ENCODE measurements at regions not wholly inside any gene's neighbourhood (a gene's known extent, or its start where the extent isn't known, plus 50 kb on each side); places are given as distances from the start of the nearest gene placed in this dataset.
"Not testable (repeated sequence)": the region's sequence is repeated elsewhere in the genome, so short reads cannot be mapped to it uniquely, and the experiment has no call there.

DNA sequence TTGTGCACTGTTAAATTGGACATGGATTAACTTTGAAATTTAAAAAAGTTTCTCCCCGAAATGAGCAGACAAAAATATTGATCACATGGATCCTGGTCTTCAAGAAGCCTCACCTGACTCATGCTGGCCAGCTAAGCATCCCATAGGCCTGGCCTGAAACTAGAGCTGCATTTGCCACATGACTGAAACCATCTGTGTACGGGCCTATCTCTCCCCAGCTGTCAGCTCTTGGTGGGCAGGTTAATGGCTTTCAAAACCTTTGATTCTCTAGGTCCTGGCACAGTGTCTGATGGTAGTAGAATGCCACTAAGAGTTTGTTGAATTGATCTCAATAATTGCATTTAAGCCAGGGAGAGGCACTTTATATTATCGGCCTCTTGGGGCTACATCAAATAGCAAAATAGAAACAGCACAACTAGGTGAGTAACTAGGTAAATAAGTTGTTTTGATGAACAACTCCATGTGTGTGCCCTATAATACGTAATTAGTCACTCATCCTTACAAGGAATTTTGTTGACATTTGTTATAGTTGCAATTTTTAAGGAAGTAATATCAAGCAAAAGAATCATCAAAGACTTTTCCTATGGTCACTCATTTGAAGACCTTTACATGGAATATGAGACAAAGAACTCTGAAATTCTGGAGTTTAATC lies 251.1 kb downstream of the SP3 start:
- FAIRE-seq (no peak), DNase-seq (ENCODE audit: insufficient read length) (no peak)
- TF ChIP-seq POLR2A (IDR thresholded peaks at IDR 0.05; ENCODE audit: low read depth, low read length), result no peak
- no peak for TF ChIP-seq TAF1 (IDR thresholded peaks at IDR 0.05; ENCODE audit: borderline replicate concordance, low read depth, low read length)
- no peak for TF ChIP-seq POLR2AphosphoS5 (IDR thresholded peaks at IDR 0.05; ENCODE audit: low read depth, low read length)

DNA sequence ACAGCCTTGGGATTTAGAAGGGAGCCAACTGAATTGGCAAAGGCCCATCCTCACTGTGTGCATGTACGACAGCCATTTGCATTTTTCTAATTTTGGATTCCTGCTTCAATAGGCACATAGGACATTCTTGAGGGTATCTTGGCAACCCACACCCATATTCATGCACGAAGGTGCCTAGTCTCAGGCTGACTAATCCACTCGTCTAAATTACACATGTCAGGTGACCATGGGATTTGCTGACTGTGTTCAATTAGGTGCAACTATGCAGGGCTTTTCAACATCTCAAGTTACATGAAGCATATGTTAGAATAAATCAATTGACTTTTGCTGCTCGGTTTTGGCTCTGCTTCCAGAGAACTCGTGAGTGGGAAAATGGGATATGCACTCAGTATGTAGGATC lies 249.7 kb downstream of the SP3 start:
- DNase-seq (ENCODE audit: insufficient read length) (no peak), FAIRE-seq (no peak)
- no peak for TF ChIP-seq TAF1 (IDR thresholded peaks at IDR 0.05; ENCODE audit: borderline replicate concordance, low read depth, low read length)
- TF ChIP-seq POLR2A (IDR thresholded peaks at IDR 0.05; ENCODE audit: low read depth, low read length), result no peak
- no peak for TF ChIP-seq POLR2AphosphoS5 (IDR thresholded peaks at IDR 0.05; ENCODE audit: low read depth, low read length)

DNA sequence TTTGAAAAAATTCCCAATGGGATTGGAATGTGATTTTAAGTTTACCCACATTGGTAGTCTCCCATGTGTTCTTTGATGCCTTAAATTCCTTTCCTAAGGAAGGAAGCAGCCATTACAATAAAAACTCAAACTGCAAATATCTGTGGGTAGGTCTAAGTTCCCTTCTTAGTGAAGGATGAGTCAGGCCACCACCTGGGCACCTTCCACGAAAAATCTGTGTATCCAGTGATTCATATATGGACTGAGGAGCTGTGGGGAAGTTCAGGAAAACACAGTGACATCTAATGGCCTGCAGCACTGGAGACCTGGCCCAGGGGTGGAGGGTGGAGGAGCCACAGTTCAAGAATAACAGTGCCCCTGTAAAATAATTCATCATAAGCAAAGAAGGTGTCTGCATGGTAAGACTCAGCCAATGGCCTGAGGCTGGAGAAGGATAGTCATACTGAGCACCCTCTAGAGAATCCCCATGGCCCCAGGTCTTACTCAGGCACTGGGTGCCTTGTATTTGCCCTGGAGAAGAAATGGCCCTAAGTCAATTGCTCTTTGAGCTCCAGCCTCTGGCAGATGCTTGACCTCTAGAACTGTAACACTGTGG lies 248.6 kb downstream of the SP3 start:
- TF ChIP-seq POLR2A (IDR thresholded peaks at IDR 0.05; ENCODE audit: low read depth, low read length), result no peak
- TF ChIP-seq TAF1 (IDR thresholded peaks at IDR 0.05; ENCODE audit: borderline replicate concordance, low read depth, low read length), result no peak
- no peak for TF ChIP-seq POLR2AphosphoS5 (IDR thresholded peaks at IDR 0.05; ENCODE audit: low read depth, low read length)
- FAIRE-seq (no peak), DNase-seq (ENCODE audit: insufficient read length) (no peak)

DNA sequence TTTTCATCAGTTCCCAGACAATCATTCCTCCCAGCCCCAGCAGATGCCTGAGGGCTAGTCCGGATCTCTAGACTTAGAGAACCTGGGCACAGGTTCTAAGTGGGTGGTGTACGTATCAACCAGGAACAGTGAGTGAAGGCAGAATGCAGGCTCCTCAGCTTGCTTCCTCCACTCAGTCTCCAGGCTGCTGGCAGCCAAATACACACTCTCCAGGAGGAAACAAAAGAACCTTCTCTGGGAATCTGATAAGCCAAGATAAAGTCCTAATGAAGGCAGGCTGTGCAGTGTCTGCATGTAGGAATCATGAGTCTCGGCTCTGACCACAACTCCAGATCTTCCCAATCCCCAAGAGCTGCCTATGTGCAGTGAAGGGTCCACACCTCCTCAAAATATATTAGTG lies 245.7 kb downstream of the SP3 start:
- no peak for FAIRE-seq
- DNase-seq (ENCODE audit: insufficient read length), result no peak
- TF ChIP-seq TAF1 (IDR thresholded peaks at IDR 0.05; ENCODE audit: borderline replicate concordance, low read depth, low read length) (no peak), POLR2A (IDR thresholded peaks at IDR 0.05; ENCODE audit: low read depth, low read length) (no peak), POLR2AphosphoS5 (IDR thresholded peaks at IDR 0.05; ENCODE audit: low read depth, low read length) (no peak)

DNA sequence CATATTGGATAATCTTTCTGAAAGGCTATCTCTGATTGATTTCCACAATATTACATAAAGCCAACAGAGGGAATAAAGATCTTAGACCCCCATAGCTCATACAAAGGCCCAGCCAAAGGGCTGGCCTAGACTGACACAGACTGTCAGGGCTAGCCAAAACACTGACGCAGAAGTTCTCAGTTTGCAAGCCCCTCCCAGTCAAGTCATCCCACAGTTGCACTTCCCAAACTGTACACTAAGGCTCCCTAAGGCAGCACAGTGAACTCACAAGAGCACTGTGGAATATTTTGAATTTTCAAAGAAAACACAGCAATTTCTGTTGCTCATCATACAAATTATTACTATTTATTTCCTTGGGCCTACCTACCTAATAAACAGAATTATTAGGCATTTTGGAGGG lies 244.9 kb downstream of the SP3 start:
- TF ChIP-seq TAF1 (IDR thresholded peaks at IDR 0.05; ENCODE audit: borderline replicate concordance, low read depth, low read length) (no peak), POLR2A (IDR thresholded peaks at IDR 0.05; ENCODE audit: low read depth, low read length) (no peak), POLR2AphosphoS5 (IDR thresholded peaks at IDR 0.05; ENCODE audit: low read depth, low read length) (no peak)
- FAIRE-seq (no peak), DNase-seq (ENCODE audit: insufficient read length) (no peak)

DNA sequence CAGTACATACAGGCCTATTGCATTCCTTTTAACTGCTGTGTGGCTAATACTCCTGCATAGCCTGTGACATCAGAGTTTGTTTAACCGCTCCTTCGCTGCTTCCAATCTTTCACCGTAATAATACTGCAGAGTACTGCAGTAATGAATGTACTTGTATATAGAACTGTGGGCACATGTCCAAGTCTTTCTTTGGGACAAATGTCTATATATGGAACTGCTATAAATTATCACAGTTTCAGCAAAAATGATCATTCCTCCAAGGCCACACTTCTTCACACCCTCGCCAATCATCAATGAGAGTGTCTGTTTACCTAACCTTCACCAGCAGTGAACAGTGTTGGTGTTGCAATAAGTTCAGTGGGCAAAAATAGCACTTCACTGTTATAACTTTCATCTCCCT lies 230.4 kb downstream of the SP3 start:
- DNase-seq (ENCODE audit: insufficient read length) (no peak), FAIRE-seq (no peak)
- TF ChIP-seq TAF1 (IDR thresholded peaks at IDR 0.05; ENCODE audit: borderline replicate concordance, low read depth, low read length) (no peak), POLR2AphosphoS5 (IDR thresholded peaks at IDR 0.05; ENCODE audit: low read depth, low read length) (no peak), POLR2A (IDR thresholded peaks at IDR 0.05; ENCODE audit: low read depth, low read length) (no peak)

DNA sequence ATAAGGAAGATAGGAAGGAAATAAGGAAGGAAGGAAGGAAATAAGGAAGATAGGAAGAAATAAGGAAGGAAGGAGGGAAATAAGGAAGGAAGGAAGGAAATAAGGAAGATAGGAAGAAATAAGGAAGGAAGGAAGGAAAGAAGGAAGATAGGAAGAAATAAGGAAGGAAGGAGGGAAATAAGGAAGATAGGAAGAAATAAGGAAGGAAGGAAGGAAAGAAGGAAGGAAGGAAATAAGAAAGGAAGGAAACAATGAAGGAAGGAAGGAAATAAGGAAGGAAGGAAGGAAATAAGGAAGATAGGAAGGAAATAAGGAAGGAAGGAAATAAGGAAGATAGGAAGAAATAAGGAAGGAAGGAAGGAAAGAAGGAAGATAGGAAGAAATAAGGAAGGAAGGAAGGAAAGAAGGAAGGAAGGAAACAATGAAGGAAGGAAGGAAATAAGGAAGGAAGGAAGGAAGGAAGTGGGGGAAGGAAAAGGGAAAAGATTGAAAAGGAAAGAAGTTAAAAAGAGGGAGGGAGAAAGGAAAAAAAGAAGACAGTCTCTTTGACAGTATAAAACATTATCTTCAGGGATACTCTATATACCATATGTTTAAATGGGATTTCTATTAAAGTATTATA lies 227.1 kb downstream of the SP3 start:
- not testable (repeated sequence) for FAIRE-seq; DNase-seq (ENCODE audit: insufficient read length)

DNA sequence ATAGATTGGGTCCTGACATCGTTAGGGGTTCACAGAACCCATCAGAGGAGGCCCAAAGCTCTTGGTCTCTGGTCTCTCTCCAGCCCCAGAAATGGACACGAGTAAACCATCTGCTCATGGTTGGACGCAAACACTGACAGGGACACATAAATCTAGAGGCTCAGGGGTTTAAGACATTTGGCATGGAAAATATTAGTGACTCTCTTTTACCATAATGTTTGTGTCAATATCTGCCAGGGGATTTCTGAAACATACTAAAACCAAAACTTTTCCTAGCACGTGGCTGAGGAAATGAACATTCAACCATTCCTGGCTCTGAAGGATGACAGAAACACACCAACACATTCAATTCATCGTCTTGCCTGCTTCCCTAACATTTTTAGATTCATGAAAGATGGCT lies 226.2 kb downstream of the SP3 start:
- no peak for DNase-seq (ENCODE audit: insufficient read length)
- no peak for FAIRE-seq
- TF ChIP-seq POLR2A (IDR thresholded peaks at IDR 0.05; ENCODE audit: low read depth, low read length) (no peak), POLR2AphosphoS5 (IDR thresholded peaks at IDR 0.05; ENCODE audit: low read depth, low read length) (no peak), TAF1 (IDR thresholded peaks at IDR 0.05; ENCODE audit: borderline replicate concordance, low read depth, low read length) (no peak)

DNA sequence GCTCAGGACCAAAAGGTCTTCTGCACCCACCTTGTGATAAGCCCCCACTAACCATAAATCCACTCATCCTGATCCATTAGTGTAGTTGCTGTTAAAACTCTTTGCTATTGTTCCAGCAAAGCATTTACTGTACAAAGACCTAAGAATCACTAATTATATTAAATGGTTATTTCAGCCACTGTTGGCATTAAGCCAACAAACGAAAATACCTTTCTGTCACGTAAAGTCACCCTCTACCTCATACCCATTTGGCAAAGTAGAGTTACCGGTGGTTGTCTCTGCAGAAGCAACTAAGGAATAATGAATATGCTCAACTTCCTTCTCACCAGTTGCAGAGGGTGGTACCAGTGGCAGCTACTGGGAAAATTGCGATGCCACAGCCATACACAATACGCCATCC lies 224.5 kb downstream of the SP3 start:
- DNase-seq (ENCODE audit: insufficient read length) (no peak), FAIRE-seq (no peak)
- TF ChIP-seq POLR2A (IDR thresholded peaks at IDR 0.05; ENCODE audit: low read depth, low read length), result no peak
- TF ChIP-seq TAF1 (IDR thresholded peaks at IDR 0.05; ENCODE audit: borderline replicate concordance, low read depth, low read length), result no peak
- no peak for TF ChIP-seq POLR2AphosphoS5 (IDR thresholded peaks at IDR 0.05; ENCODE audit: low read depth, low read length)

DNA sequence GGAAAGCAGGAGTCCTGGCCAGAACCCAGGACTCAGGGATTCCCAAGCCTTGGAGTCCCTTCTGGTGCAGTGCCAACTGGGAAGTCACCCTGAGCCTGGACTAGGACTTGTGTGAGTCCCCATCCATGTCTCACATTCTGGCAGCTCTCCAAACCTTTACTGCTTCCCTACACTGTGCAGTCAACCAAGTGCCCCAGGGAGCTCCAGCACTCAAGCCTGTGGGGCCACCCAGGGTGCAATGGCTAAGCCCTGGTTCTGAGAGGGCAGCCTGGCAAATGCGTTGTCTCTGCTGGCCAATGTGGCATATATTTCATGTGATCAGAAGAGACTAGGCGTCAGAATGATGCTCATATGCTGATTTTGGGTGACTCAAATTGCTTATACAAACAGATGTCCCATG lies 223.4 kb downstream of the SP3 start:
- TF ChIP-seq POLR2A (IDR thresholded peaks at IDR 0.05; ENCODE audit: low read depth, low read length) (no peak), TAF1 (IDR thresholded peaks at IDR 0.05; ENCODE audit: borderline replicate concordance, low read depth, low read length) (no peak), POLR2AphosphoS5 (IDR thresholded peaks at IDR 0.05; ENCODE audit: low read depth, low read length) (no peak)
- DNase-seq (ENCODE audit: insufficient read length), result no peak
- no peak for FAIRE-seq

DNA sequence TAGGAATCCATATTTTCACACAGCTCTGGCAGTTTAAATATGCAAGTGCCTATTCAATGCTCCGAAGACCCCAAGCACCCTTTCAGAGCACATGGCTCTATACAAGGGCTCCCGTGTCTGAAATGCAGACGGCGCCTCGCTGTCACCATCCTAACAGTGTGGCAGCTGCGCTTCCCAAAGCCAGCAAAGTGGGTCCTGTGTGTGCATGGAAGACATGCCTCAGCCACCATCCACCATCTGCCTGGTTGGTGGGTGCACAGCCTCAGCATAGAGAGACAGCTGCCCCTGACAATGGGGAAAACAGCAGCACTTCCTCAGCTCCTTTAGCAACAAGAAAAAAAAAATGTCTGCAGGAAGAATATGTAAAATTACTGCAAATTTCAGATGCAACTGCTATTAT lies 218.1 kb downstream of the SP3 start:
- no peak for FAIRE-seq
- TF ChIP-seq POLR2A (IDR thresholded peaks at IDR 0.05; ENCODE audit: low read depth, low read length) (no peak), POLR2AphosphoS5 (IDR thresholded peaks at IDR 0.05; ENCODE audit: low read depth, low read length) (no peak), TAF1 (IDR thresholded peaks at IDR 0.05; ENCODE audit: borderline replicate concordance, low read depth, low read length) (no peak)
- no peak for DNase-seq (ENCODE audit: insufficient read length)

DNA sequence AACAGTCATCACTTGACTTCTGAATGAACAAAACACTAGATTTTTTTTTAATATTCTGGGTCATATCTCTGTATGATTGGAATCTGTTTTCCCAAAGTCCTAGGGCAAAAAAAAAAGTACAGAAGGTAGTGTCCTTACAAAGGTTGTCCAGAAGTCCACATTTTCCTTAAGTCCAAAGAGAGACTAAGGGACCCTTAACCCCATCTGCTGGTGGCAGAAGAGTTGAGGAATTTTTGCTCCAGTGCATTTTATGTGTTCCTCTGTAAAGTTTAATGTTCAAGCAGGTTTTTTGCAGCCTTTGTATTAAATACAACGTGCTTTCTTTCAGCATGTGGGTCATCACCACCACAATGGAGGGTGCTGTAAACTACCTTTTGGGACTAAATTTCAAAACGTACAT lies 215.9 kb downstream of the SP3 start:
- DNase-seq (ENCODE audit: insufficient read length) (no peak), FAIRE-seq (no peak)
- no peak for TF ChIP-seq TAF1 (IDR thresholded peaks at IDR 0.05; ENCODE audit: borderline replicate concordance, low read depth, low read length)
- TF ChIP-seq POLR2A (IDR thresholded peaks at IDR 0.05; ENCODE audit: low read depth, low read length), result no peak
- no peak for TF ChIP-seq POLR2AphosphoS5 (IDR thresholded peaks at IDR 0.05; ENCODE audit: low read depth, low read length)

All from GM12892 (cell line).